GM18511 (cell line): ENCODE measurements at regions not wholly inside any gene's neighbourhood (a gene's known extent, or its start where the extent isn't known, plus 50 kb on each side); places are given as distances from the start of the nearest gene placed in this dataset.
A peak's percentile ranks its signal among the peaks of the same experiment; 100 is the strongest.

ENCODE experiments used
- ATAC-seq: cut with Tn5 transposase; IDR thresholded peaks from one replicate; pipeline ENCODE4 v1.9.1; 2021; ENCODE audit warnings: mild to moderate bottlenecking, moderate library complexity; ENCODE audit not compliant: unreplicated experiment

- ATAC-seq = no peak
These were observed 511.9 kb downstream of the ZIC1 start for GRCh38 chr3:147921051-147921450.

GRCh38 chr3:147924755-147925154, 515.6 kb downstream of the ZIC1 start:
- ATAC-seq = no peak

GRCh38 chr3:147925272-147925671, 516.1 kb downstream of the ZIC1 start:
- no peak for ATAC-seq

GRCh38 chr3:147930232-147930807, 521.2 kb downstream of the ZIC1 start:
- ATAC-seq = no peak

- ATAC-seq = no peak
These were observed 525.5 kb downstream of the ZIC1 start for GRCh38 chr3:147934451-147935180.

- no peak for ATAC-seq
These were observed 528.2 kb downstream of the ZIC1 start for GRCh38 chr3:147937341-147937740.

GRCh38 chr3:147937891-147938290, 528.7 kb downstream of the ZIC1 start:
- no peak for ATAC-seq

- no peak for ATAC-seq
These were observed 530.3 kb downstream of the ZIC1 start for GRCh38 chr3:147939425-147939824.

GRCh38 chr3:147939839-147940238, 530.7 kb downstream of the ZIC1 start:
- no peak for ATAC-seq

- ATAC-seq = no peak
These were observed 531.4 kb downstream of the ZIC1 start for GRCh38 chr3:147940405-147941193.

- no peak for ATAC-seq
These were observed 532.8 kb downstream of the ZIC1 start for GRCh38 chr3:147941969-147942368.

GRCh38 chr3:147943265-147943945, 534.2 kb downstream of the ZIC1 start:
- no peak for ATAC-seq

GRCh38 chr3:147945968-147946519, 536.9 kb downstream of the ZIC1 start:
- ATAC-seq = peak; percentile 62

- ATAC-seq = no peak
These were observed 547.5 kb downstream of the ZIC1 start for GRCh38 chr3:147956615-147957014.

- no peak for ATAC-seq
These were observed 549.6 kb downstream of the ZIC1 start for GRCh38 chr3:147958754-147959153.

- no peak for ATAC-seq
These were observed 551.6 kb downstream of the ZIC1 start for GRCh38 chr3:147960786-147961185.

- ATAC-seq = no peak
These were observed 553.4 kb downstream of the ZIC1 start for GRCh38 chr3:147962408-147963164.

GRCh38 chr3:147963711-147964110, 554.5 kb downstream of the ZIC1 start:
- ATAC-seq = no peak

GRCh38 chr3:147975165-147975564, 566.0 kb downstream of the ZIC1 start:
- ATAC-seq = no peak

GRCh38 chr3:147977001-147977400, 567.8 kb downstream of the ZIC1 start:
- ATAC-seq = no peak
